OCI-LY1 (cell line): ENCODE measurements at regions not wholly inside any gene's neighbourhood (a gene's known extent, or its start where the extent isn't known, plus 50 kb on each side); places are given as distances from the start of the nearest gene placed in this dataset.

Experiments
- H2AFZ ChIP-seq: fragments of 200-600 bp; sonication (generic), shearing (Covaris generic); 2 replicates; pipeline ENCODE4 v1.6.0; 2014; ENCODE audit warnings: antibody characterized with exemption, mild to moderate bottlenecking, low read length
- H3F3A ChIP-seq: fragments of 200-600 bp; sonication (generic), shearing (Covaris generic); 2 replicates; pipeline ENCODE4 v1.6.0; 2014; ENCODE audit warnings: mild to moderate bottlenecking, antibody characterized with exemption, low read length, moderate library complexity; ENCODE audit not compliant: insufficient read depth
- H3K27ac ChIP-seq: fragments of 200-600 bp; sonication (generic); 2 replicates; pipeline ENCODE4 v1.5.1; 2014; ENCODE audit warnings: low read length, mixed run types, mild to moderate bottlenecking, low read depth; ENCODE audit not compliant: poor library complexity, severe bottlenecking
- H3K27me3 ChIP-seq: fragments of 200-600 bp; sonication (generic); 2 replicates; pipeline ENCODE4 v1.6.0; 2014; ENCODE audit warnings: antibody characterized with exemption, mild to moderate bottlenecking, low read length, moderate library complexity; ENCODE audit not compliant: insufficient read depth
- H3K36me3 ChIP-seq: fragments of 200-600 bp; sonication (generic); 2 replicates; pipeline ENCODE4 v1.6.1; 2014; ENCODE audit warnings: mild to moderate bottlenecking, antibody characterized with exemption, low read length, moderate library complexity, mixed read lengths; ENCODE audit not compliant: insufficient read depth
- H3K4me1 ChIP-seq: fragments of 200-600 bp; sonication (generic); 2 replicates; pipeline ENCODE4 v1.5.1; 2014; ENCODE audit warnings: mild to moderate bottlenecking, low read length, moderate library complexity; ENCODE audit not compliant: insufficient read depth, severe bottlenecking
- H3K4me2 ChIP-seq: fragments of 200-600 bp; sonication (generic), shearing (Covaris generic); 2 replicates; pipeline ENCODE4 v1.6.1; 2014; ENCODE audit warnings: low read length
- H3K4me3 ChIP-seq: fragments of 200-600 bp; sonication (generic); 2 replicates; pipeline ENCODE4 v1.5.1; 2014; ENCODE audit warnings: low read length, low read depth, mild to moderate bottlenecking, mixed read lengths; ENCODE audit not compliant: poor library complexity, severe bottlenecking
- H3K79me2 ChIP-seq: fragments of 200-600 bp; shearing (Covaris generic); 2 replicates; pipeline ENCODE4 v1.6.1; 2016; ENCODE audit warnings: mixed run types, low read length, mixed read lengths; ENCODE audit not compliant: insufficient read depth
- H3K9ac ChIP-seq: fragments of 200-600 bp; sonication (generic), shearing (Covaris generic); 2 replicates; pipeline ENCODE4 v1.6.1; 2014; ENCODE audit warnings: mild to moderate bottlenecking, low read length, mixed read lengths
- H3K9me2 ChIP-seq: fragments of 200-600 bp; sonication (generic), shearing (Covaris generic); 2 replicates; pipeline ENCODE4 v1.6.1; 2014; ENCODE audit warnings: low read depth, mild to moderate bottlenecking, low read length, mixed read lengths
- H3K9me3 ChIP-seq: fragments of 200-600 bp; shearing (Covaris generic); 2 replicates; pipeline ENCODE4 v1.6.1; 2014; ENCODE audit warnings: low read length, mixed read lengths
- H4K20me1 ChIP-seq: fragments of 200-600 bp; sonication (generic), shearing (Covaris generic); 2 replicates; pipeline ENCODE4 v1.6.0; 2016; ENCODE audit warnings: mild to moderate bottlenecking, low read length; ENCODE audit not compliant: insufficient read depth
- CTCF ChIP-seq: fragments of 200-600 bp; sonication (generic), shearing (Covaris generic); IDR thresholded peaks from 2 replicates; pipeline ENCODE4 v1.5.1; 2017; ENCODE audit warnings: mild to moderate bottlenecking, antibody characterized with exemption, low read length, moderate library complexity, mixed read lengths
- EZH2 ChIP-seq: fragments of 200-600 bp; sonication (generic), shearing (Covaris generic); IDR thresholded peaks from 2 replicates; pipeline ENCODE4 v1.8.0; 2017; ENCODE audit warnings: borderline replicate concordance, mixed run types, mild to moderate bottlenecking, antibody characterized with exemption, low read length, moderate library complexity, mixed read lengths

DNA sequence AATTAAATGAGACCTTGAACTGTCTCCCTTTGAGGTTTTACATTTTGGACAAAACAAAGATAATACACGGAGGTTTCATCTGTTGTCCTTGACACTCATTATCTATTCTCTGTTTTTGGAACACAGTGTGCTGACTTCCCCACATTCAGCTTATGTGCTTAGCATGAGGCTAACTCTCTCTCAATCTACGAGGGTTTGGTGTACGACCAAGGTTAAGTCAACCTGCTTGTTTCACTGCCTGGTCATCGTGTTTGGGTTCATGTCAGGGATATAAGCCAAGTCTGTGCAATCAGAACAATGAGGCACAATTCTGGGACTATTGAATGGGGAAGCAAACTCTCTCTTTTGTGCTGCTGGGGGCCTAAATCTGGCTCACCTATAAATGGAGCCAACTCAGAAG is 328.5 kb upstream of the USP25 start:
- no peaks in the 10 kb centered on the region for H3K27me3 ChIP-seq
- no peaks in the 10 kb centered on the region for H3K4me1 ChIP-seq
- H3K79me2 ChIP-seq, result no peaks in the 10 kb centered on the region
- H3K4me3 ChIP-seq, result no peak overlapping the region
- H3K36me3 ChIP-seq, result no peaks in the 10 kb centered on the region
- H3K9me3 ChIP-seq, result no peaks in the 10 kb centered on the region
- no peak overlapping the region for H3K9ac ChIP-seq
- no peaks in the 10 kb centered on the region for H3F3A ChIP-seq
- no peak overlapping the region for H3K4me2 ChIP-seq
- no peak overlapping the region for H3K27ac ChIP-seq
- H2AFZ ChIP-seq, result no peak overlapping the region
- H4K20me1 ChIP-seq, result no peaks in the 10 kb centered on the region
- H3K9me2 ChIP-seq, result no peaks in the 10 kb centered on the region
- TF ChIP-seq EZH2, result no peak
- TF ChIP-seq CTCF, result no peak

- H3K4me3 ChIP-seq, result no peak overlapping the region
- no peaks in the 10 kb centered on the region for H3K9me2 ChIP-seq
- no peak overlapping the region for H3K27ac ChIP-seq
- H3F3A ChIP-seq, result no peaks in the 10 kb centered on the region
- TF ChIP-seq CTCF (no peak), EZH2 (no peak)
- no peak overlapping the region for H3K9ac ChIP-seq
- H3K79me2 ChIP-seq, result no peaks in the 10 kb centered on the region
- H3K27me3 ChIP-seq, result no peaks in the 10 kb centered on the region
- no peaks in the 10 kb centered on the region for H3K9me3 ChIP-seq
- no peaks in the 10 kb centered on the region for H3K36me3 ChIP-seq
- no peaks in the 10 kb centered on the region for H4K20me1 ChIP-seq
- H2AFZ ChIP-seq, result no peak overlapping the region
- no peaks in the 10 kb centered on the region for H3K4me1 ChIP-seq
- H3K4me2 ChIP-seq, result no peak overlapping the region
Observed at GRCh38 chr21:15405214-15405613, 324.6 kb upstream of the USP25 start.

DNA sequence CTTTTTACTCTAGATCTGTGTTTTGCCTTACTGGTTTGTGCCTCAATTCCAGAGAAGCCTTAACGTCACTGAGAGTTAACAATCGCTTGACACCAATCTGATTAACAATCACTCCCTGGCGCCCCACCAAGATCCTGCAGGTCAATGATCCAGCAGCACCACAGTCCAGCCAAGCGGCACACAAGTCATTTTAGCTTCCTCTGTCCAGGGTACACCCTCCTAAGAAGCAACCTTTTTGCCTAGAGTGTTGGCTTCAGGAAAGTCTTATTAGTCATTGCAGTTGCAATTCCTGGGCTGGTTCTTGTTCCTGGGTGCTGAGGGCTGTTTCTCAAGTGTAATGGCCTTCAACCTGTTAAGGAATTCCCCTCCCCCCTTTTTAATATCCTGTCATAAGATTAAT is 323.0 kb upstream of the USP25 start:
- TF ChIP-seq CTCF, result no peak
- no peak for TF ChIP-seq EZH2
- no peak overlapping the region for H3K27ac ChIP-seq
- no peaks in the 10 kb centered on the region for H3K9me2 ChIP-seq
- H3K36me3 ChIP-seq, result no peaks in the 10 kb centered on the region
- H3K4me1 ChIP-seq, result no peaks in the 10 kb centered on the region
- no peaks in the 10 kb centered on the region for H4K20me1 ChIP-seq
- no peak overlapping the region for H2AFZ ChIP-seq
- no peaks in the 10 kb centered on the region for H3K9me3 ChIP-seq
- no peaks in the 10 kb centered on the region for H3K79me2 ChIP-seq
- no peaks in the 10 kb centered on the region for H3F3A ChIP-seq
- H3K27me3 ChIP-seq, result no peaks in the 10 kb centered on the region
- no peak overlapping the region for H3K9ac ChIP-seq
- H3K4me3 ChIP-seq, result no peak overlapping the region
- no peak overlapping the region for H3K4me2 ChIP-seq
